ENCODE measurements at regions not wholly inside any gene's neighbourhood (a gene's known extent, or its start where the extent isn't known, plus 50 kb on each side); places are given as distances from the start of the nearest gene placed in this dataset.

DNA sequence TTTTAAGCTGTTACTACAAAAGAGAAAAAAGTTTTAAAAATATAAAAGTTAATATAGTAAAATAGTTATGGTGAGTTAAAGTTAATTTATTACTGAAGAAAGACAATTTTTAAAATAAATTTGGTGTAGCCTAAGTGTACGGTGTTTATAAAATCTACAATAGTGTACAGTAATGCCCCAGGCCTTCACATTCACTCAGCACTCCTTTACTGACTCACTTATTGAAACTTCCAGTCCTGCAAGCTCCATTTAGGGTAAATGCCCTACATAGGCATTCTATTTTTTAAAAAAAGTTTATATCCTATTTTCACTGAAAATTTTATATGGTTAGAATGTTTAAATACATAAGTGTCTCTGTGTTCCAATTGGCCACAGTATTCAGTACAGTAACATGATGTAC is 769.5 kb upstream of the NOVA1 start:
- TF ChIP-seq, protein P1, sequence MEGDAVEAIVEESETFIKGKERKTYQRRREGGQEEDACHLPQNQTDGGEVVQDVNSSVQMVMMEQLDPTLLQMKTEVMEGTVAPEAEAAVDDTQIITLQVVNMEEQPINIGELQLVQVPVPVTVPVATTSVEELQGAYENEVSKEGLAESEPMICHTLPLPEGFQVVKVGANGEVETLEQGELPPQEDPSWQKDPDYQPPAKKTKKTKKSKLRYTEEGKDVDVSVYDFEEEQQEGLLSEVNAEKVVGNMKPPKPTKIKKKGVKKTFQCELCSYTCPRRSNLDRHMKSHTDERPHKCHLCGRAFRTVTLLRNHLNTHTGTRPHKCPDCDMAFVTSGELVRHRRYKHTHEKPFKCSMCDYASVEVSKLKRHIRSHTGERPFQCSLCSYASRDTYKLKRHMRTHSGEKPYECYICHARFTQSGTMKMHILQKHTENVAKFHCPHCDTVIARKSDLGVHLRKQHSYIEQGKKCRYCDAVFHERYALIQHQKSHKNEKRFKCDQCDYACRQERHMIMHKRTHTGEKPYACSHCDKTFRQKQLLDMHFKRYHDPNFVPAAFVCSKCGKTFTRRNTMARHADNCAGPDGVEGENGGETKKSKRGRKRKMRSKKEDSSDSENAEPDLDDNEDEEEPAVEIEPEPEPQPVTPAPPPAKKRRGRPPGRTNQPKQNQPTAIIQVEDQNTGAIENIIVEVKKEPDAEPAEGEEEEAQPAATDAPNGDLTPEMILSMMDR (IDR thresholded peaks at IDR 0.05): no peak
- TF ChIP-seq POLR2A (IDR thresholded peaks at IDR 0.05): no peak
